GM23248 (cell line): ENCODE measurements at regions not wholly inside any gene's neighbourhood (a gene's known extent, or its start where the extent isn't known, plus 50 kb on each side); places are given as distances from the start of the nearest gene placed in this dataset.
A peak's percentile ranks its signal among the peaks of the same experiment; 100 is the strongest.

Experiments
- DNase-seq: peaks from one replicate; pipeline ENCODE4 v3.0.0-alpha.2; 2015
- H2AFZ ChIP-seq: fragments of 200-600 bp; sonication (generic); 2 replicates; pipeline ENCODE4 v1.6.1; 2016; ENCODE audit warnings: antibody characterized with exemption
- H3F3A ChIP-seq: fragments of 200-600 bp; sonication (generic); 2 replicates; pipeline ENCODE4 v1.6.1; 2016; ENCODE audit warnings: mild to moderate bottlenecking, antibody characterized with exemption, mixed run types; ENCODE audit not compliant: insufficient read depth
- H3K27ac ChIP-seq: fragments of 200-600 bp; sonication (generic); 2 replicates; pipeline ENCODE4 v1.5.1; 2016; ENCODE audit warnings: mild to moderate bottlenecking
- H3K27me3 ChIP-seq: fragments of 200-600 bp; sonication (generic); replicated peaks from 2 replicates; pipeline ENCODE4 v1.6.1; 2016; ENCODE audit warnings: mild to moderate bottlenecking; ENCODE audit not compliant: insufficient read depth
- H3K36me3 ChIP-seq: fragments of 200-600 bp; sonication (generic); 2 replicates; pipeline ENCODE4 v1.6.1; 2016; ENCODE audit warnings: low read depth, mild to moderate bottlenecking
- H3K4me1 ChIP-seq: fragments of 200-600 bp; sonication (generic); 2 replicates; pipeline ENCODE4 v1.6.1; 2016; ENCODE audit warnings: mild to moderate bottlenecking; ENCODE audit not compliant: insufficient read depth
- H3K4me2 ChIP-seq: fragments of 200-600 bp; sonication (generic); one replicate; pipeline ENCODE4 v1.6.1; 2016; ENCODE audit warnings: mild to moderate bottlenecking; ENCODE audit not compliant: unreplicated experiment
- H3K4me3 ChIP-seq: fragments of 200-600 bp; sonication (generic); 2 replicates; pipeline ENCODE4 v1.5.1; 2016; ENCODE audit warnings: mild to moderate bottlenecking
- H3K79me2 ChIP-seq: fragments of 200-600 bp; sonication (generic); 2 replicates; pipeline ENCODE4 v1.6.1; 2016; ENCODE audit warnings: mild to moderate bottlenecking; ENCODE audit not compliant: insufficient read depth
- H3K9ac ChIP-seq: fragments of 200-600 bp; sonication (generic); 2 replicates; pipeline ENCODE4 v1.6.1; 2016; ENCODE audit warnings: mild to moderate bottlenecking
- H3K9me2 ChIP-seq: fragments of 200-600 bp; sonication (generic); 2 replicates; pipeline ENCODE4 v1.6.1; 2016; ENCODE audit warnings: mixed run types, mild to moderate bottlenecking, moderate library complexity; ENCODE audit not compliant: insufficient read depth
- H3K9me3 ChIP-seq: fragments of 200-600 bp; sonication (generic); one replicate; pipeline ENCODE4 v1.6.1; 2017; ENCODE audit warnings: low read depth
- H4K20me1 ChIP-seq: fragments of 200-600 bp; sonication (generic); 2 replicates; pipeline ENCODE4 v1.6.0; 2016; ENCODE audit not compliant: insufficient read depth
- EZH2 ChIP-seq: fragments of 200-600 bp; sonication (generic); IDR thresholded peaks from 2 replicates; pipeline ENCODE4 v1.6.1; 2018; ENCODE audit warnings: antibody characterized with exemption, mild to moderate bottlenecking; ENCODE audit not compliant: insufficient read depth, poor library complexity, severe bottlenecking
- EZH2phosphoT487 ChIP-seq: fragments of 200-600 bp; sonication (generic); IDR thresholded peaks from 2 replicates; pipeline ENCODE4 v1.6.1; 2018; ENCODE audit warnings: antibody characterized with exemption, moderate library complexity, mild to moderate bottlenecking, low read depth; ENCODE audit not compliant: insufficient read depth
- WGBS, 2 experiments: methylation state at CpG; one replicate each; pipeline ENCODE4 v1.1.6; 2015 to 2017; ENCODE audit warnings: low lambda C conversion rate in 2 of 2, low coverage in 1 of 2; ENCODE audit errors: missing lambda C conversion rate in 2 of 2; 5-methylcytosine and 5-hydroxymethylcytosine counted together
- in situ Hi-C: fragments of 300-500 bp; cut with MboI; formaldehyde crosslinking; loops from 2 replicates; pipeline ENCODE4 v1.15.0; 2020

DNA sequence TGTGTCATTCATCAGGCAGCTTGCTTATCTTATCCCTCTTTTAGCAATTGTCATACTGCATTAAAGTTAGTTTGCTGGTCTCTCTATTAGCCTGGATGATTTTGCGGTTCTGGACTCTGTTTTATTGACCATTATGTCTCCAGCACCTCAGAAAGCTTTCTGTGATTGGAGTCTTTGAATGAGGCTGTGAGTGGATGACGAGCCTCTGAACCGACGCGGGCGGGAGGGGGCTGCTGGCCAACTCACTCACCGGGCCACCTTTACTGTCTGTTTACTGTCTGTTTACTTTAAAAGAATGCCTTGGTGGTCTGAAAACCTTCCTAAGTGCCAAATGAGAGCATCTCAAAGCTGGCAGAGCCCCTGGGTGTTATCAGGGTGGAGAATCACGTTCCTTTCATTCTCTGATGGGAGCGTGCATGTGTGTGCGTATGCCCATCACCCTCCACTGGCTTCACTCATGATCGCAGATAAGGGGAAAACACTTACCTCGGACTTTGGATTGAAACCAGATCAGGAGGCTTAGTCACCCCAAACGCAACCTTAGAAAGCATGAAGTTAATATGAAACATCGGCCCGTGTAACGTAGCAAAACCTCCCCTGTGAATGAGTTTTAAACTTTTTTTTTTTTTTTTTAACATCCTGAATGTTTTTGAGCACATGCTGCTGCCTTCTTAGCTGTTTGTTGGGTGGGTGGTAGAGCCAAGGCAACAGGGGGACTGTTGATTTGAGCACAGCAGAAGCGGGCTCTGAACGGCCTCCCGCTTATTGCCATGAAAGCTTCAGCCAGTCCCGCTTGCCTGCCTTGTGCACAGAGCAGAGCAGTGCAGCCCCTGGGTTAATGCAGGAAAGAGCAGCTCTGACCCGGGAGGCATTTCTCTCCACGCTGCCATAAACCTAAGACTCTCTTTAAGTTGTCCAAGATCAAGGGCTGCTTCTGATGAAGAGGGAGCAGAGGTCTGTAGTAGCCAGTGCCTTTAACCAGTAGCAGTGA lies 173.6 kb downstream of the GADD45G start:
- H3K4me3 ChIP-seq, result no peak overlapping the region
- H3K27ac ChIP-seq, result no peak overlapping the region
- no peak overlapping the region for H3K9ac ChIP-seq
- in situ Hi-C loops, result no loop called here
- H4K20me1 ChIP-seq, result no peaks in the 10 kb centered on the region
- no peak for DNase-seq
- no peaks in the 10 kb centered on the region for H3F3A ChIP-seq
- H3K36me3 ChIP-seq, result no peaks in the 10 kb centered on the region
- H3K4me2 ChIP-seq, result no peak overlapping the region
- H2AFZ ChIP-seq, result no peak overlapping the region
- no peaks in the 10 kb centered on the region for H3K9me3 ChIP-seq
- WGBS, 2 experiments, result 84 to 87% methylated on average over 22 of the region's 22 CpGs
- no peaks in the 10 kb centered on the region for H3K79me2 ChIP-seq
- no peak for TF ChIP-seq EZH2phosphoT487
- TF ChIP-seq EZH2, result no peak
- H3K27me3 ChIP-seq, result no peaks in the 10 kb centered on the region; the same call in 1 of the 2 replicates
- H3K9me2 ChIP-seq, result no peaks in the 10 kb centered on the region
- H3K4me1 ChIP-seq, result no peaks in the 10 kb centered on the region

DNA sequence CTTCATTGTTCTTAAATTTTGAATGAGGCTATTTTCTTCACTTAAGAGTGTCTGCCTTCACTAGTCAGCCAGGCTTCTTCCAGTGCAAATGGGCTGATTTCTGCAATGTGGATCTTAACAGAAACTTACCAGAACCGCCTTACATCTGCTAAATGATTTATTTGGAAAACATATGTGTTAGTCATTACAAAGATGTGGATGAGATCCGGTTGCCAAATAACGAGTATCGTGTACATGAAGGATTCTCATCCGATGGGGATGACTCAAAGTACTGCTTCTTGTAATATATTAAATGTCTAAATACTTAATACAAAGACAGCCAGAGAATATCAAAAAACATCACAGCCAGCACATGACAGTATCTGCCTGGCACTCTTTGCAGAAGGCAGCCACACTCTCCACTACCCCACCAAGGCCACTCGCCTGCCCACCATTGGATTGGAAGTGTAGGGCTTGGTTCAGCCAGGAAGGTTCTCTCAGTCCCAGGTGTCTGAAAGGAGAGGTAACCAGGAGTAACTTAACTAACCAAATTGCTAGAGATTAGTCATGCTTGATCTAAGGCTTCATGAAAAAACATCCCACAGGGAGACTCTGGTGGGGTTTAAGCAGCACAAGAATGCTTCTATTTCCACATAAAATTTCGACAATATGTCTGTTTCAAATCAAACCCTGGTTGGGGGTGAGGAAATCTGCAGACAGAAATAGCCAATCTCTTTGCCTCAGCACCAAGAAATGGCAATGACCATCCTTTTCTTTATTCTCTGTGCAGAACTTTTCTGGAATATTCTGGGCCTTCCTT lies 174.8 kb downstream of the GADD45G start:
- Histone ChIP-seq H3F3A (no peaks in the 10 kb centered on the region), H4K20me1 (no peaks in the 10 kb centered on the region), H3K9me2 (no peaks in the 10 kb centered on the region), H3K27ac (no peak overlapping the region), H3K79me2 (no peaks in the 10 kb centered on the region), H3K27me3 (no peaks in the 10 kb centered on the region; the same call in 1 of the 2 replicates), H3K9ac (no peak overlapping the region), H3K4me2 (no peak overlapping the region), H3K9me3 (no peaks in the 10 kb centered on the region), H3K4me3 (no peak overlapping the region), H3K4me1 (no peaks in the 10 kb centered on the region), H2AFZ (no peak overlapping the region), H3K36me3 (no peaks in the 10 kb centered on the region)
- TF ChIP-seq EZH2, result no peak
- no peak for TF ChIP-seq EZH2phosphoT487
- 3 to 7% methylated on average over 7 of the region's 7 CpGs for WGBS, 2 experiments
- in situ Hi-C loops, result no loop called here
- peak; percentile 20 for DNase-seq

DNA sequence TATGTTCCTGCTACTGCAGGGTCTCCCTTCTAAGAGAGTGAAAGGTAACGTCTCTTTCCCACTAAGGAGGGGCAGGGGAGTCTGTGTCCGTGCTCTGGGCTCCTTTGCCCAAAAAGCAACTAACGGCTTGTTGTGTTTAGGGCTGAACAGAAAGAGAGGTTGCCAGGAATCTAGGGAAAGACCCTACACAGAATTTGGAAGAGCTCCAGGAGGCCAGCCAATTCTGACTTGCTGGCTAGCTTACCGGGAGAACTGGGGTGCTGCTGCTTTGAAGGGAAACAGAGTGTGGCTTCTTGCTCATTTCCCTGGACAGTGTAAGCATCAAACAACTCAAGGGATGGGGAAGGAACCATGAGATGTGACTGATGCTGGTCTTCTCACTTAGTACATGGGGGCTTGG lies 176.1 kb downstream of the GADD45G start:
- no peaks in the 10 kb centered on the region for H3K79me2 ChIP-seq
- H3F3A ChIP-seq, result no peaks in the 10 kb centered on the region
- no peaks in the 10 kb centered on the region for H3K4me1 ChIP-seq
- no peak overlapping the region for H3K4me3 ChIP-seq
- in situ Hi-C loops, result no loop called here
- H3K27ac ChIP-seq, result no peak overlapping the region
- no peaks in the 10 kb centered on the region for H3K9me2 ChIP-seq
- no peak overlapping the region for H2AFZ ChIP-seq
- no peak overlapping the region for H3K9ac ChIP-seq
- no peaks in the 10 kb centered on the region; the same call in 1 of the 2 replicates for H3K27me3 ChIP-seq
- no peak for DNase-seq
- WGBS, 2 experiments, result 40 to 41% methylated on average over 4 of the region's 4 CpGs
- H3K9me3 ChIP-seq, result no peaks in the 10 kb centered on the region
- TF ChIP-seq EZH2, result no peak
- TF ChIP-seq EZH2phosphoT487, result no peak
- no peaks in the 10 kb centered on the region for H3K36me3 ChIP-seq
- no peaks in the 10 kb centered on the region for H4K20me1 ChIP-seq
- no peak overlapping the region for H3K4me2 ChIP-seq

DNA sequence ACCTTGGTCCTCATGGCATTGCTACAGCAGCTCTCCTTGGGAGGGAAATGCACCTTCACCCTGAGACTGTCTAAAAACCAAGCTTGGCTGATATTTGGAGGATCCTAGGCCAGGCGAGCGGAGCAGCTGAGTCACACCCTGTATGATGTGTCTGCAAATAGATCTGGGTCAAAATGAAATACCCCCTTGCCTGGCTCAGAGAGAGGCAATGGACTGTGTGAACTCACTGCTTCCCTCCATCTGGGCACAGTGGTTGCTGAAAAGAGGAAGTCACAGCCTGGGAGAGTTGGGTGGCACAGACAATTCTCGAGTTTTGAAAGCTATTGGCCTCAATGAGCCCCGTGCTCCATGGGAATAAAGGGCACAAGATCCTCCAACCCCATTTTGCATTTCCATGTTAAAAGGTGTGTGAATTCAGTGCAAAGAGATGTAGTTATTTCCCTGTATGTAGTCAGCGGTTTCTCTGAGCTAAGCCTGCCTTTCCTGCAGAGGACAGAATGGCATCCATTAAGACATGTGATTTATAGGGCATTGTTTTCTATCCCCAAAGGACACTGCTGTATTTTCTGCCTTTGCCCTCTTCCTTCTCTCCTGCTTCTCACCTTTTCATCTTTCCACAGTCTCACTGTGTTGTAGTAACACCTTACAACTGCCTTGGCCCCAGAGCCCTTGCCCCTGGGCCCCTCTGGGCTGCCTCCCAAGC lies 177.2 kb downstream of the GADD45G start:
- DNase-seq, result no peak

More for the DNA sequence above, 177.2 kb downstream of the GADD45G start:
- no peaks in the 10 kb centered on the region for H3K79me2 ChIP-seq
- H3K27ac ChIP-seq, result no peak overlapping the region
- H3K9me2 ChIP-seq, result no peaks in the 10 kb centered on the region
- no peak overlapping the region for H3K9ac ChIP-seq
- no peak overlapping the region for H2AFZ ChIP-seq
- no peaks in the 10 kb centered on the region for H3K36me3 ChIP-seq
- TF ChIP-seq EZH2phosphoT487 (no peak), EZH2 (no peak)
- no peaks in the 10 kb centered on the region for H3F3A ChIP-seq
- 38 to 54% methylated on average over 5 of the region's 5 CpGs for WGBS, 2 experiments
- H3K4me3 ChIP-seq, result no peak overlapping the region
- no peaks in the 10 kb centered on the region for H3K4me1 ChIP-seq
- H3K4me2 ChIP-seq, result no peak overlapping the region
- no peaks in the 10 kb centered on the region for H4K20me1 ChIP-seq
- no peaks in the 10 kb centered on the region for H3K9me3 ChIP-seq
- in situ Hi-C loops, result no loop called here
- H3K27me3 ChIP-seq, result no peaks in the 10 kb centered on the region; the same call in 1 of the 2 replicates
